NCI-H69 (cell line): ENCODE measurements at regions not wholly inside any gene's neighbourhood (a gene's known extent, or its start where the extent isn't known, plus 50 kb on each side); places are given as distances from the start of the nearest gene placed in this dataset.

ENCODE experiments used
- DNase-seq: peaks from one replicate; lab custom pipeline; 2025; lab: John Stamatoyannopoulos, UW

- DNase-seq = no peak
Measured at GRCh38 chr4:13316354-13316753, 167.8 kb downstream of the RAB28 start.

- peak; percentile 88 for DNase-seq
Measured at GRCh38 chr4:13313856-13314255, 170.3 kb downstream of the RAB28 start.

- no peak for DNase-seq
Measured at GRCh38 chr4:13312264-13312663, 171.9 kb downstream of the RAB28 start.

GRCh38 chr4:13309751-13310150, 174.4 kb downstream of the RAB28 start:
- DNase-seq = no peak

- no peak for DNase-seq
Measured at GRCh38 chr4:13306356-13306755, 177.8 kb downstream of the RAB28 start.

GRCh38 chr4:13302876-13303275, 181.3 kb downstream of the RAB28 start:
- DNase-seq = no peak

GRCh38 chr4:13299343-13299742, 184.8 kb downstream of the RAB28 start:
- no peak for DNase-seq

GRCh38 chr4:13298655-13299054, 185.5 kb downstream of the RAB28 start:
- peak; percentile 86 for DNase-seq

GRCh38 chr4:13296986-13297385, 187.2 kb downstream of the RAB28 start:
- no peak for DNase-seq

- peak; percentile 12 for DNase-seq
Measured at GRCh38 chr4:13294961-13295605, 189.1 kb downstream of the RAB28 start.

- no peak for DNase-seq
Measured at GRCh38 chr4:13292372-13292771, 191.8 kb downstream of the RAB28 start.

GRCh38 chr4:13289391-13289790, 194.7 kb downstream of the RAB28 start:
- no peak for DNase-seq

- DNase-seq = no peak
Measured at GRCh38 chr4:13285336-13285735, 198.8 kb downstream of the RAB28 start.

GRCh38 chr4:13284932-13285331, 199.2 kb downstream of the RAB28 start:
- DNase-seq = no peak

GRCh38 chr4:13276357-13276756, 207.8 kb downstream of the RAB28 start:
- no peak for DNase-seq

GRCh38 chr4:13268703-13269102, 215.4 kb downstream of the RAB28 start:
- DNase-seq = no peak

GRCh38 chr4:13268165-13268564, 216.0 kb downstream of the RAB28 start:
- no peak for DNase-seq

- no peak for DNase-seq
Measured at GRCh38 chr4:13267091-13267490, 217.0 kb downstream of the RAB28 start.

- no peak for DNase-seq
Measured at GRCh38 chr4:13266687-13267086, 217.5 kb downstream of the RAB28 start.

GRCh38 chr4:13263967-13264525, 220.1 kb downstream of the RAB28 start:
- no peak for DNase-seq

GRCh38 chr4:13262816-13263215, 221.3 kb downstream of the RAB28 start:
- no peak for DNase-seq

- peak; percentile 19 for DNase-seq
Measured at GRCh38 chr4:13261486-13262257, 222.5 kb downstream of the RAB28 start.

- no peak for DNase-seq
Measured at GRCh38 chr4:13260513-13260912, 223.6 kb downstream of the RAB28 start.
